HepG2 (cell line): ENCODE measurements at regions not wholly inside any gene's neighbourhood (a gene's known extent, or its start where the extent isn't known, plus 50 kb on each side); places are given as distances from the start of the nearest gene placed in this dataset.

Source experiments
- ATAC-seq: fragments of 200-7000 bp; cut with Tn5 transposase; 3 replicates; pipeline ENCODE4 v1.9.1; 2020; ENCODE audit warnings: mild to moderate bottlenecking, moderate library complexity
- BruUV-seq: library from RNA; stranded (reverse); fragments of 400-500 nt; replicated peaks from 2 replicates; lab custom pipeline; 2021; lab: Mats Ljungman, UMichigan
- CTCF ChIA-PET: fragments of 300-600 bp; formaldehyde crosslinking; extraction: SDS; loops from one replicate; lab custom pipeline; 2021; ENCODE audit warnings: low total read pairs, inconsistent platforms, low intra/inter-chr PET ratio; lab: Yijun Ruan, JAX
- POLR2A ChIA-PET: fragments of 350-600 bp; sonication (Branson Sonifier 250); formaldehyde crosslinking; loops from one replicate; lab custom pipeline; 2020; ENCODE audit warnings: antibody characterized with exemption, inconsistent platforms; lab: Yijun Ruan, JAX
- DNase-seq: peaks from one replicate; pipeline ENCODE4 v3.0.0-alpha.2; 2015; ENCODE audit warnings: low spot score
- FAIRE-seq: peaks from 3 replicates; lab custom pipeline; 2011; peaks lifted over from hg19 to GRCh38; lab: Jason Lieb, UNC
- H2AFZ ChIP-seq: one replicate; pipeline ENCODE4 v1.6.1; 2011; ENCODE audit warnings: low read length, inconsistent platforms
- H3K27ac ChIP-seq: fragments of 300-600 bp; 3 replicates; pipeline ENCODE4 v1.8.0; 2011; ENCODE audit warnings: mixed run types, mild to moderate bottlenecking, mixed read lengths, low read length, inconsistent platforms; ENCODE audit not compliant: insufficient read depth; ENCODE audit errors: extremely low read length
- H3K27me3 ChIP-seq, 2 experiments: fragments of 200-600 bp in 1 of 2; 2 replicates in 1 of 2; 3 replicates in 1 of 2; pipeline versions ENCODE4 v1.6.0 to v1.8.0; 2011; ENCODE audit warnings: low read length in 2 of 2, mild to moderate bottlenecking in 2 of 2, moderate library complexity in 2 of 2, inconsistent platforms in 1 of 2; ENCODE audit not compliant: insufficient read depth in 2 of 2, control insufficient read depth in 1 of 2
- H3K36me3 ChIP-seq, 2 experiments: fragments of 200-600 bp in 1 of 2; replicated peaks in 1 of 2; 2 replicates in 1 of 2; 3 replicates in 1 of 2; pipeline versions ENCODE4 v1.5.1 to v1.8.0; 2011; ENCODE audit warnings: low read length in 2 of 2, inconsistent platforms in 1 of 2; ENCODE audit not compliant: insufficient read depth in 2 of 2, control insufficient read depth in 1 of 2
- H3K4me1 ChIP-seq: 2 replicates; pipeline ENCODE4 v1.5.1; 2012; ENCODE audit warnings: low read length, inconsistent platforms; ENCODE audit not compliant: insufficient read depth
- H3K4me2 ChIP-seq: 2 replicates; pipeline ENCODE4 v1.6.0; 2011; ENCODE audit warnings: low read depth, low read length, inconsistent platforms
- H3K4me3 ChIP-seq, 3 experiments: fragments of 200-600 bp in 1 of 3; sonication (generic), shearing (Covaris generic) in 1 of 3; replicated peaks in 1 of 3; 2 replicates each; pipeline ENCODE4 v1.5.1; 2011 to 2016; ENCODE audit warnings: low read length in 3 of 3, inconsistent platforms in 2 of 3, low read depth in 2 of 3, mild to moderate bottlenecking in 2 of 3, control low read depth in 1 of 3, mixed read lengths in 1 of 3; ENCODE audit not compliant: insufficient read depth in 1 of 3
- H3K79me2 ChIP-seq: one replicate; pipeline ENCODE4 v1.6.1; 2011; ENCODE audit warnings: low read length, inconsistent platforms; ENCODE audit not compliant: insufficient read depth
- H3K9ac ChIP-seq: 2 replicates; pipeline ENCODE4 v1.6.0; 2011; ENCODE audit warnings: mild to moderate bottlenecking, low read depth, low read length, inconsistent platforms; ENCODE audit not compliant: insufficient read depth
- H3K9me3 ChIP-seq: 2 replicates; pipeline ENCODE4 v1.5.1; 2012; ENCODE audit warnings: mild to moderate bottlenecking, low read length
- H4K20me1 ChIP-seq: 2 replicates; pipeline ENCODE4 v1.6.0; 2011; ENCODE audit warnings: inconsistent platforms, mild to moderate bottlenecking, low read length, moderate library complexity; ENCODE audit not compliant: insufficient read depth
- AHDC1 ChIP-seq: sonication (generic); formaldehyde crosslinking; IDR thresholded peaks from 2 replicates; pipeline ENCODE4 v1.5.1; 2020; ENCODE audit warnings: mild to moderate bottlenecking, missing genetic modification reagents, borderline replicate concordance
- ARNT ChIP-seq: fragments of 450-650 bp; IDR thresholded peaks from 2 replicates; pipeline ENCODE4 v1.6.1; 2017
- DRAP1 ChIP-seq: IDR thresholded peaks from 2 replicates; pipeline ENCODE4 v1.6.1; 2016; ENCODE audit warnings: missing genetic modification reagents, missing compliant biosample characterization
- HMG20A ChIP-seq: IDR thresholded peaks from 2 replicates; pipeline ENCODE4 v1.6.1; 2016; ENCODE audit warnings: borderline replicate concordance
- MAFF ChIP-seq: IDR thresholded peaks from 2 replicates; pipeline ENCODE4 v1.6.1; 2011; ENCODE audit warnings: low read depth, low read length, improper control_type of control experiment
- MAFK ChIP-seq, 2 experiments: IDR thresholded peaks in 1 of 2; conservative IDR thresholded peaks in 1 of 2; 2 replicates each; pipeline ENCODE4 v1.6.1; 2011; ENCODE audit warnings: improper control_type of control experiment in 2 of 2, low read length in 2 of 2
- MLXIP ChIP-seq: sonication (generic); formaldehyde crosslinking; IDR thresholded peaks from 2 replicates; pipeline ENCODE4 v1.9.0; 2021; ENCODE audit warnings: missing genetic modification reagents, borderline replicate concordance
- U2AF2 ChIP-seq: fragments of 200-400 bp; formaldehyde crosslinking; IDR thresholded peaks from 2 replicates; pipeline ENCODE4 v1.6.1; 2017; ENCODE audit warnings: low read depth, mild to moderate bottlenecking, low read length
- ZBTB7B ChIP-seq: sonication (generic); formaldehyde crosslinking; IDR thresholded peaks from 2 replicates; pipeline ENCODE4 v1.4.0; 2020; ENCODE audit warnings: missing genetic modification reagents
- ZFP37 ChIP-seq: sonication (generic); formaldehyde crosslinking; IDR thresholded peaks from 2 replicates; pipeline ENCODE4 v1.4.0; 2020; ENCODE audit warnings: missing genetic modification reagents, borderline replicate concordance
- ZNF430 ChIP-seq: sonication (generic); formaldehyde crosslinking; IDR thresholded peaks from 2 replicates; pipeline ENCODE4 v1.9.0; 2021; ENCODE audit warnings: mild to moderate bottlenecking, missing genetic modification reagents
- ZNF460 ChIP-seq: sonication (generic); formaldehyde crosslinking; IDR thresholded peaks from 2 replicates; pipeline ENCODE4 v1.5.1; 2020; ENCODE audit warnings: missing genetic modification reagents, mild to moderate bottlenecking, borderline replicate concordance
- ZNF891 ChIP-seq: sonication (generic); formaldehyde crosslinking; IDR thresholded peaks from 2 replicates; pipeline ENCODE4 v1.5.0; 2020; ENCODE audit warnings: mild to moderate bottlenecking, missing genetic modification reagents
- WGBS: methylation state at CpG from one replicate; pipeline ENCODE4 v1.1.6; 2017; ENCODE audit warnings: low lambda C conversion rate; 5-methylcytosine and 5-hydroxymethylcytosine counted together
- in situ Hi-C: cut with HindIII; loops from 2 replicates; pipeline ENCODE4 v1.10.0; 2017; ENCODE audit warnings: low pct_unique_long_range_greater_than_20kb; ENCODE audit not compliant: extremely low pct_ligation_motif_present
- intact Hi-C: fragments of 100-400 bp; cut with micrococcal nuclease; formaldehyde crosslinking; loops from one replicate; pipeline ENCODE4 v1.10.0; 2022; ENCODE audit not compliant: unreplicated experiment
- TF ChIP-seq, protein P1 (sequence below): sonication (generic); formaldehyde crosslinking; conservative IDR thresholded peaks from 2 replicates; pipeline ENCODE4 v1.4.0; 2020; ENCODE audit warnings: missing genetic modification reagents

GRCh38 chr1:38657873-38658272 lies 201.7 kb downstream of the RRAGC start:
- Histone ChIP-seq H3K4me3 (no peak overlapping the region), H3K4me1 (no peaks in the 10 kb centered on the region), H3K9me3 (no peaks in the 10 kb centered on the region), H3K4me2 (no peak overlapping the region), H4K20me1 (no peaks in the 10 kb centered on the region), H3K27ac (no peak overlapping the region), H3K27me3 (peaks cover 2 to 20% of the 10 kb centered on the region in 2 experiments; a peak in 2 of 5 replicates), H3K36me3 (no peaks in the 10 kb centered on the region), H2AFZ (no peak overlapping the region), H3K79me2 (no peaks in the 10 kb centered on the region), H3K9ac (no peak overlapping the region)
- 62% methylated on average over 2 of the region's 2 CpGs for WGBS
- intact Hi-C loops, result no loop called here
- DNase-seq (no peak), FAIRE-seq (no peak), ATAC-seq (no peak)
- POLR2A ChIA-PET, result no interaction called here
- in situ Hi-C loops, result no loop called here
- CTCF ChIA-PET, result no interaction called here
- no TSS peak for BruUV-seq
- peak; percentile 72 to 80 for TF ChIP-seq MAFK (conservative IDR thresholded peaks at IDR 0.05 in 1 of 2, IDR thresholded peaks at IDR 0.05 in 1 of 2; ENCODE audit: low read length in 2 of 2)
- TF ChIP-seq, protein P1, sequence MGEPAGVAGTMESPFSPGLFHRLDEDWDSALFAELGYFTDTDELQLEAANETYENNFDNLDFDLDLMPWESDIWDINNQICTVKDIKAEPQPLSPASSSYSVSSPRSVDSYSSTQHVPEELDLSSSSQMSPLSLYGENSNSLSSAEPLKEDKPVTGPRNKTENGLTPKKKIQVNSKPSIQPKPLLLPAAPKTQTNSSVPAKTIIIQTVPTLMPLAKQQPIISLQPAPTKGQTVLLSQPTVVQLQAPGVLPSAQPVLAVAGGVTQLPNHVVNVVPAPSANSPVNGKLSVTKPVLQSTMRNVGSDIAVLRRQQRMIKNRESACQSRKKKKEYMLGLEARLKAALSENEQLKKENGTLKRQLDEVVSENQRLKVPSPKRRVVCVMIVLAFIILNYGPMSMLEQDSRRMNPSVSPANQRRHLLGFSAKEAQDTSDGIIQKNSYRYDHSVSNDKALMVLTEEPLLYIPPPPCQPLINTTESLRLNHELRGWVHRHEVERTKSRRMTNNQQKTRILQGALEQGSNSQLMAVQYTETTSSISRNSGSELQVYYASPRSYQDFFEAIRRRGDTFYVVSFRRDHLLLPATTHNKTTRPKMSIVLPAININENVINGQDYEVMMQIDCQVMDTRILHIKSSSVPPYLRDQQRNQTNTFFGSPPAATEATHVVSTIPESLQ, result no peak
- TF ChIP-seq HMG20A, result no peak
- no peak for TF ChIP-seq MLXIP (CRISPR knock-in tag)
- no peak for TF ChIP-seq ZNF430
- no peak for TF ChIP-seq AHDC1 (CRISPR knock-in tag)
- no peak for TF ChIP-seq DRAP1
- no peak for TF ChIP-seq ZNF891
- no peak for TF ChIP-seq U2AF2
- no peak for TF ChIP-seq ZFP37 (CRISPR knock-in tag)
- TF ChIP-seq ZBTB7B (CRISPR knock-in tag), result no peak
- no peak for TF ChIP-seq ARNT
- TF ChIP-seq ZNF460, result no peak
- TF ChIP-seq MAFF, result peak; percentile 77
